ENCODE measurements at regions not wholly inside any gene's neighbourhood (a gene's known extent, or its start where the extent isn't known, plus 50 kb on each side); places are given as distances from the start of the nearest gene placed in this dataset.

DNA sequence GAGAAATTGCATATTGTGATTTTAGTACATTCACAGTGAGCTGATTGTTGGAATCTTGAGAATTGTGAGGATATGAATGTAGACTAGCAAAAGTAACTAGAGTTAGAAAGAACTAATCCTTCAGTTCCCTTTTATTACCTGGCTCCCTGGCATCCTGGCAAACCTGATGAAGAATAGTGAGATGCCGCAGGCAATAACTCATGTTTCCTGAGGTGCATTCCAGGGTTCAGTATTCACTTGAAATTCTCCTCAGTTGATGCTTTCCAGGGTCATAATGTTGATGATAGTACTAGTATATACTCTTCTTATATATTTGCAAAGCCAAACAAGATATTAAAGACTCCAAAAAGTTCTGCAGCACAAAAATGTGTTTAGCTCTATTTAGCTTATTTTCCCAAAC is 432.1 kb upstream of the CELF4 start:
- no peak for DNase-seq

DNA sequence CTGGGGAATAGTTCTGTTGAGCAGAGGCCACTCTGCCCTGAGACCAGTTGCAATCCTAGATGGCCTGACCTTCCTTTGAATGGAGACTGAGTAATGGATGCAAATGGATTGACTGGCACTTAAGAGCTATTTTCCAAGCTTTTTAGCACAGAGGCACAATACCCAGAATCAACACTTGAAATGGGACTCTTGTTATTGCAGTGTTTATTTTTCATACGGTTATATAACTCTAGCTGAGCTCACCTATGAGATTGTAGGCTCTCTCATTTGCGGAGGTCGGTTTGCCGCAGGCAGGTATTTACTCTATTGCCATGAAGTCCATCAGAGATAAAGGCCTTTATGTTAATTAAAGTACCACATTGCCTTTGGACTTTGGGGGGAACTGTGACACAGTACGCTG is 422.3 kb upstream of the CELF4 start:
- DNase-seq, result no peak

DNA sequence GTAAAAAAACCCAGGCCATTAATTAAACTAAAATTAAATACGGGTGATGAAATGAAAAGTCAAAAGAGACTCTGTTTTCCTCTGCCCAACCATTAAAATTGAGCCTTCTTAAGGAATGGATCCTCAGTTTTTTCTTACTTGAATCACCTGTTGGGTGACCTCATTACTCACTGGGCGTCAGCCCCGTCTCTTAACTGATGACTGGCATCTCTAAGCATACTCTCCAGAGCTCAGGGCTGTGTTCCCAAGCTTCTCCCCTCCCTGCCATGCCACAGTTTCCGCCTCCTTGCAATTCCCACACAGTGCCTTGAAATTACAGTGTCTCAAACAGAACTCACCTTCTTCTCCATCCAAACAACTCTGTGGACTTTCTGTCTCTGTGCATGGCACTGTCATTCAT is 421.1 kb upstream of the CELF4 start:
- no peak for DNase-seq

DNA sequence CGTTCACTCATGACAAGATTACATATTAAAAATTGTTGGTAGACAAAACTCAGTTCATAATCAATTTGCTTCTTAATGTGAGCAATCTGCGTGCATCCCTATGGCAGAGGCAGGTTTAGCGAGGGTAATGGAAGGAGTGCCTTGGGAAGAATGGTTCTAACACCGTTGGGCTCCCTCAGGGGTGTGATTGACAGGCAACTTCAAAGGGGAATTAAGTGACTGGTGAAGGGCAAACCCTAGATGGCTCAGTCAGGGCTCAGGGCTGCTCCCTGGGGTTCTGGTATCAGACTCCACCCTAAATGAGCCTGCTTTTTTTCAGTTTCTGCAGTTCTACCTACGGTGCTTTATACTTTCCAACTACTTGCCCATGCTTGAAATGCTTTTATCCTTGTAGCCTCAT is 419.5 kb upstream of the CELF4 start:
- no peak for DNase-seq

DNA sequence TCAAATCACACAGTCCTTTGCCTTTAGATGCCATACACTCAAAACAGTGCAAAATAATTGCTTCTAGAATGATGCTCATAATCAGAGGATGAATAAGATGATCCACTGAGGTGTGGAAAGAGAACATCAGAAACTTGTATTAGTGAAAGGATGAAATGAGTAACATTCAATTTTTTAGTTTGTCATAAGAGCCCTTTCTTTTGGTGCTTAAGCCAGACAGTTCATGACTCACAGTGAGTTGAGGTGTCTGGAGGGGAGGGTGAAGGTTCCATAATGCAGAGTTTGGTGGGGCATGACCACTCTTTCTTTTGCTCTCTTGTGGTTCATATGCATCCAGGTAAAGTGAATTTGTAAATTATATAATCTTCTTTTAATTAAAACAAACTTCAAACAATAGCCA is 415.0 kb upstream of the CELF4 start:
- DNase-seq, result no peak

DNA sequence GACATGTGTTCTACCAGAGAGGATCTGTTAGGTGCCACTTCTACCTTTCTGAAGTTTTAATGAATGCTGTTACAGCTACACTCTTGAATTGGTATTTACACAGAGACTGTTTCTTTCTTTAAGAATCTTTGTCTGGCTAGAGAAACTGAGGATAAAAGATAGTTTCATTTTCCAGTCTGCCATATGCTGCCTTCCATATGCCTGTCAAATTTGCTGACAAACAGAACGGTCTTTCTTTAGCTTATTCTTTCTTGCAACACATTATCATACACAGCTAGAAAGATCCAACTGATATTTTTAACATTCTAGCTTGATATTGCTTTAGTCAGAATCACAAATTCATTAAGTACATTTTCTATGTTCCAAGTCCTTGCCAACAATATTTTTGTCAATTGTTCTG is 409.8 kb upstream of the CELF4 start:
- no peak for DNase-seq

DNA sequence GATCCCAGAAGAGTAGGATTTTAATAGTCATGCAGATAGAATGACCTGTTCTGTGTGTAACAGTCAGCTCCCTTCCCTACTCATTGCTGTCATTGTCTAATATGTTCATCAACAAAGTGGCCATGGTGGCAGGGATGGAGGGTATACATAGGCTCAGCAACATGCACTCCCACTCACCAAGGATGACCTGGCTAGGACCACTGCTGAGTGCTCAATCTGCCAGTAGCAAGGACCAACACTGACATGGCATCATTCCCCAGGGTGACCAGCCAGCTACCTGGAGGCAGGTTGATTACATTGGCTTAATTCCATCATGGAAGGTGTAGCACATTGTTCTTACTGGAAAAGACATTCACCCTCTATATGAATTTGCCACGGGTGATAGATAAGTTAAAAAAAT is 401.7 kb upstream of the CELF4 start:
- DNase-seq, result no peak

DNA sequence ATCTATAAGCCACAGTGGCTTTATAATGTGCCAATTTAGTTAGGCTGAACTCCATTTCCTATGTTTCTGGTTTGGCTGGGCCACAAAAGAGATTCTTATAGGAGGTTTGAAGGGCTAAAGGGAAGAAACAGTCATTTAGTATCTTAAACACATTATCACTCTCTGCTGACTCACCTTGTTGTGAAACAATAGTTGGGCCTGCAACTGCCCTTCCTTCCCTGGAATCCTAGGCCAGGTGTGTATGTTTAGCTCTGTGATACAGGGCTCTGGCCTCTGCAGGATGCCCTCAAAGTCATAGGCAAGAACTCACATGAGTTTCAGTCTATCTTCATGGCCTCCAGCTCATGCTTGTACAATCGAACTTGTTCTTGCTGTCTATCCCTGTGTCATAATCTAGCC is 400.0 kb upstream of the CELF4 start:
- DNase-seq, result no peak

DNA sequence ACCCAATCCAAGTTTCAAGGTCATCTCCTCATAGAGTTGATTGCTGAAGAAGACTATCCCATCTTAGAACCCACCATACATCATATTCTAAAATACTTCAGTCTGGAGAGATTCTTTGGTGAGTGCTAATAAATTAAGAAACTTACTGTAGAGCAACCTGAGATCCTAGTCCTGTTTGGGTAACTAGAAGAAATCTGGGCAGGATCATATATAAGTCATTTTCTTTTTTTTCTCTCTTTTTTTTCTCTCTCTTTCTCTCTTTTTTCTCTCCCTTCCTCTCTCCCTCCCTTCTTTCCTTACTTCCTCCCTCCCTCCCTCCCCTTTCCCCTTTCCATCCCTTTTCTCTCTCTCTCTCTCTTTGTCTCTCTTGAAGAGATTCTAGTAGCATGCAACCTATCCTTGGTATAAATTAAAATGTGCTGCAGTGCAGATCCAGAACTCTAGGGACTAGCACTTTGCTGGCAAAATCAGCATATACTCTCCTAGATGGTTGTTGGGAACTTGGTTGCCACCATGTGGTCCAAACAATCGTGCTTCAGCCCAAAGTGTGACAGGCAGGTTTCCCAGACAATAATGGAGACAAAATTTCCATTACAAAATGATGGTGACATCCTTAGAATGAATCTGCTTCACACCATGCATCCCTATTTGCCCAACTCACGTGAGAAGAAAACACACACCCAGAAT is 399.4 kb upstream of the CELF4 start:
- no peak for DNase-seq

DNA sequence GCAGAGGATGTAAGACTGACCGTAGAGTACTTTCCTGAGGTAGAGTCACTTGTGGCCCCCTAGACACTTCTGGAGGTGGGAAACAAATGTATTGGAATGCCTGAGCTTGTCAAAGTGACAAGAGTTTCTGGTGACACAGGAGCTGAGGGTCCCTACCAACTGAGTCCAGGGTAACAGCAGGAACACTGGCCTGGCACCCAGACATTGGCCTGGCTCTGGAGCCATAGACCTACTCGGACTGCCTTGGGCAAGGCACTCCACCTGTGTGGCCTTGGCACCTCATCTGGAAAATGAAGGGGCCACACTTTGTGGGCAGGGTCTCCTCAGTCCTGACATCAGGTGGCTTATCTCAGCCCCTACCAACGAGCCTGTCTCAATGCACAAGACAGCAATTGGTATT is 398.2 kb upstream of the CELF4 start:
- no peak for DNase-seq

DNA sequence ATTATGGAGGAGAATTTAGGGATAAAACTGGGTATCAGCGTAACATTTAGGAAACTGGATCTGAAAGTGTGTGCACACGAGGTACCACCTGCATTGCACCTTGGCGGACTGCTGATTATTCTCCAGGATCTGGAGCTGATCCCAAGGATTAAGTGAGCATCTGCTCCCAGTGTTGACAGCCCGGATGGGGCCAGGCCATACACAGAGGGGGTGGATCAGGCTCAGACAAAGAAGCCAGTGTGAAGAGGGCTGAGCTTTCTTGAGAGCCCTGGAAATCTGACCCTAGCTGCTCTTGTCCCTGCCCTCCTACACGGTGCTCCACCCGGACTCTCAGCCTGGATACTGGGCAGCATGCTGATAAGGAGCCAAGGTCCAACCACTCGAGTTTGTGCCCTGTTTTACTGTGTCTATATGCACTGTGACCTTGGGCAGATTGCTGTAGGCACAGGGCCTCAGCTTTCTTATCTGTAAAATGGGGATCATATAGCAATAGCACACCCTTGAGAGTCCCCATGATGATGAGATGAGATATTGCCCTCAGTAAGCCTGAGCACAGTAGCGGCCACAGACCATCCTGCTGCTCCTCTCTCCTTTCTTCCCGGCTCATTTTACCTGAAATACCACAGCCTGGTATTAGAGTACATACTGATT is 396.8 kb upstream of the CELF4 start:
- DNase-seq, result no peak

DNA sequence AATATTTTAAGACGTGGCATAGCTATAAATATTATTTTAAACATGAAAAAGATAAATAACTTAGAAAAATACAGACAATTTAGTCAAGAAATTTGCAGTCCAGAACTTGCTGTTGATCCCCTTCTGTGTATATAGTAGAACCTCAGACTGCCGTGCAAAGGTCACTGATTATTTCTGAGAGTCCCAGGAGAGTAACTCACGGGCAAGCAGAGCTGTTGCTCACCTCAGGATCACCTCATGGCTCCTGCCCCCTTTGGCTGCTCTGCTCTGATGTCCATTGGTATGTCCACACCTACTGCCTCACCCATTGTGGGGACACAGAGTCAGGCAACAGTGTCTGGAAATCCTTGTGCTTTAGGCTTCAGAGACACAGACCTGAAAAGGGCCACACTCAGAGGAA is 392.9 kb upstream of the CELF4 start:
- no peak for DNase-seq

DNA sequence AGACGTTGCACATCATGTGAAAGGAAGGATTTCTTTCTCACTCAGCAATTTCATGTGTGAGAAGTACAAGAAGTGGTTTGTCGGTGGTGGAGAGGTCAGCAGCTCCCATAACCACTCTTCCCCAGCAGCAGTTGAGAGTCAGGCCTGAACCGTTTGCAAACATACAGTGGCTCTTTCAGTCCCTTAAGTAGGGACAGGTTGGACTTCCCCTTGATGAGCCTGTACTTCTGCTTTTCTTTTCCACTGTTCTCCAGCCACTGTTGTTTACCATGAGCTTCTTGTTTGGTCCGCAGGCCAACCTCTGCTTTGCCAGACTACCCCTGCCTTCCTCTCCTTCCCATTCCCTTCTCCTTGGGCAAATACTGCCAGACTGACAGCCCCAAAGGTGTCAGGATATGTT is 391.3 kb upstream of the CELF4 start:
- DNase-seq, result no peak

DNA sequence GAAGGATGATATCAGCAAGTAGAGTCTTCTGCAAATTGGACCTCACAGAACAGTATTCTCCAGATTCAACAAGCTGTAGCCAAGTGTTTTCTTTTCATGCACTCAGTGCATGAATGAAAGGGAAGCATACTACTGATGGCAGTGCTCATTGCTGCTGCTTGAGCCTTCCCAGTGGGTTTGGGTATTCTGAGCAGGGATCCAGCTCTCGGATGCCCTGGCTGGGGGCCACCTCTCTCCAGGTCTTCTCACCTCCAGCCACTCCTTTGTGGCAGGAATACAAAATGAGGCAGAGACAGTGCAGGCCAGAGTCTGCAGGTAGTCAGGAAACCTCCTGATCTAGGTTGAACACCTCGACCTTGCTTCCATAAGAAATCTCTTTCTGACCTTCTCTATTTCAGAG is 390.4 kb upstream of the CELF4 start:
- DNase-seq, result no peak

DNA sequence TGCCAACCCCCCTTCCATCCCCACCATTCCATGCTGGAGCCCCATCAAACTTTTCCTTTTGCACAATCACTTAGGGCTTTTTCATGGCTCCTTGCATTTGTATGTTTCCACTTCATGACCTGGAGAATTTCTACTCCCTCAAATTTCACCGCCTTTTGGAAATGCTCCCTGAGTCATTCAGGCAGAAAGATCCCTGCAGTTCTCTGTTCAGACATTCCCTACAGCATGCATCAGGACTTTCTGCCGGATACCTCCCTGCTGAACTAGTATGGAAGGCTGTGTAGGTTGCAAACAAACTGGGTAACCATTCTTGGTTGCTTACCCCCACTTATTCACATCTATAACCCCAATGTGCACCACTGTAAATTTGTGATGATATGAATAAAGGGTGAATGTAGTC is 389.6 kb upstream of the CELF4 start:
- DNase-seq, result no peak

DNA sequence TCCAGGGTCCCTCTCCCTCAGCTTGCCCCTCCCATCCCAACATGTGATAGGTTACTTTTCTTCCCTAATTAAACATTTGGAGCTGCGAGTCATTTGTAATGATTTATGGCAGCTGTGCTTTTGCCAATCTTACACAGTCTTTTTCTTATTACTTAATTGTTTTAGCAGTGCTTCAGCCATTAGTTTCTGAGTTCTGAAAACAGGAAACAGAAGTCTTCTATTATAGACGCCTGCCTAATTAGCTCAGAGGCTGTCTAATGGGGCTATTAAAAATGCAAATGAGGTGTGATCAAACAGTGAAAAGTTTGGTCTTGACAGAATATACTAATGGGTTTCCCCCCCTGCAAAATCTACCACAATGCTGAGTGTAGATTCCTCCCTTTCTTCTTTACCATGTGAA is 388.3 kb upstream of the CELF4 start:
- no peak for DNase-seq

DNA sequence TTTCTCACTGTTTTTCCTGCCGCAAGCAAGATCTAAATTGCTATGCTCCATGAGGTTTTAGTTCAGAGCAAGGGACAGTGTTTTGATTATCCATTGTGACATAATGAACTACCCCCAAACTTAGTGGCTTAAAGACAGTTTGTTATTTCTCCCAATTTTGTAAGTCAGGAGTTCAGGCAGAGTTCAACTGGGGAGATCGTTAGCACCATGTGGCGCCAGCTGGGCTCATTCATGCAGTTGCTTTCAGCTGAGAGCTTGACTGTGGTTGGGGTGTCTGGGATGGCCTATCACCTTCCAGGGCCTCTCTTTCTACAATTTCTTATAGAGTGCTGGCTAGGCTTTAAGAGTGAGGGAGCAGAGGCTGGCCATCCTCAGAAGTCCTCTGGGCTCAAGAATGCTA is 382.9 kb upstream of the CELF4 start:
- DNase-seq, result no peak

DNA sequence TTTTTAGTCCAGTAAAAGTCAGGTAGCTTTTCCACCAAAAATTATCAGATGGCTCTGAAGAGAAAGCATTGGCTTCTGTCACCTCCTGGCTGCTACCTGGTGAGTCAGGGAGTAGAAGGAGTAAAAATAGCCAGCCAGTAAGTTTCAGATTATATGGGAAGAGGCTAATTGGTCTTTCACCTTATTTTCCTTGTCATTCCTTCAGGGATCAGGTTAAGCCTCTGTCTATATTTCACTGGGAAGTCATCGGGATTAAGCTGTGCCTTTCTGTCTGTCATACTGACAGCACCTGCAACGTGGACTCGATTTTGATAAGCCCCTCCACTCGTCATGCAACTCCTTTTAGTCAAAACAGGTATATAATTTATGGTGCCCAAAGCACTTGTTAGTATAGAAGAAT is 380.7 kb upstream of the CELF4 start:
- no peak for DNase-seq

DNA sequence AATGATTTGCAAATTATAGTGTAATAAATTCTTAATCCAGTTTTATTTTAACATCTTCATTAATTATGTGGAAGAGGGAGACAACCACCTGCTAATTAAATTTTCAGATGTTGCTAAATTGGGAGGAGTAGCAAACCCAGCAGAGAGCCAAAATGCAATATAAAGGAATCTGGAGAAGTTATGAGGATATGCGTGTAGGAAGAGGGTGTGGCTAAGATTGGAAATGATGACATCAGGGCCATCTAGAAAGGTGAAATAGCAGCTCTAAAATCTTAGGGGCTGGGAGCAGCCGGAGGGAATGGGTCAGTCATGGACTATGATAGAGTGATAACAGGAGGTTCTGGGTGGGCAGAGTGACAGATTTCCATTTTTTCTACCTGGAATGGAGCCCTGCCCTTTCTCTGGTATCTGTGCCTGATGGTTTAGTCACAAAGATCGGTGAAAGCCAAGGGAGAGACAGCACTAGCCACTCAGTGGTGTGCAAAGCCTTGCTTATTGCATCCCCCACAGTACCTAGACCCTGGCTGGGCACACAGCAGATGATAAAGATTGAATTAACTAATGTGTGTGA is 379.2 kb upstream of the CELF4 start:
- DNase-seq, result no peak

DNA sequence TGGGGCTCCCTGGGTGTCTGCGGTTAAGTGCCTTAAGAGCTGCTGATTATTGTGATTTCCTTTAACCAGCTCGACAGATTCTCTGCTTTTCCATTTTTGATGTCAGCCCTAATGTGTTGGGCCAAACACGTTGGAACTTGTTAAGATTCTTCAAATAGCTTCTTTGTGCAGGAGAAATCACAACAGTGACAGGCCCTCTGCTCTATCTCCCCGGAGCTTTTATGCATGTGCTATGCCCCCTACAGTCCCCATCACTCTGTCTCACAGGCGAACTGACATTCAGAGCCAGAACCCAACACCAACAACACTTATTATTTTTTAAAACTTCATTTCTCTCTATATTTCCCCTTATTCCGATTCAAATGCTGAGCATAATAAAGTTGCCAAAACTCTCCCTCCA is 371.7 kb upstream of the CELF4 start:
- no peak for DNase-seq

DNA sequence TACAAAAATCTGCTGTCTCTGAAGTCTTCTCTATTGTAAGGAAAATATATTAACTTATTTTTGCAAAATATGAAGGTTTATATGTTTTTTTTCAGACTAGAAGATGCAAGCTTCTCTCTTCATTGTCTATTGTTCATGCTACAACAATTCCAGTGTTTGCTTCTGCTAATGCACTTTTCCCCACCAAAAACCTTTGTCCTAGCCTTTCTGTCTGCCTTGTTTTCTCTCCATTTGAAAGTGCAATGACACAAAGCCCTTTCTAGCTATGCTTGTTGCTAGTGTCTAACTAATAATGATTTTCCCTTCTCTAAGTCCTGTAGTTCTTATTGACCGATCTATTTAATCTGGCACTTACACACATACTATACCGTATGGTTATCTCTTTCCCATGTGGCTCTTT is 369.5 kb upstream of the CELF4 start:
- no peak for DNase-seq

DNA sequence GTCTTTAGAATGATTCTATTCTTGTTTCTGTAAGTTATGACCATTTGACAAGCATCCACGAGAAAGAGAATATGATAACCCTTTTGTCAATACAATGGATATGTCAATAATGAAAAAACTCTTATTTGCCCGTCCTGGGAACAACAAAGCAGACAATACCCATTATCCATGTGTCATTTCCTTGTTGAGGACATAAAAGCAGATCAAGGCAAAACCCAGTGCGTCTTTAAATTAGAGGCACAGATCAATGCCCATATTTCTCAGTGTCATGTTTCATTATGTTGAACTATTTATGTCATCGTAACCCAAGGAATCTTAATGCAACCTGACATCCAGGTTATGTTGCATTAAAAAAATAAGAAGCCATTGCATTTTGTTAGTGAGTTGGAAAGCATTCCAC is 365.0 kb upstream of the CELF4 start:
- no peak for DNase-seq

DNA sequence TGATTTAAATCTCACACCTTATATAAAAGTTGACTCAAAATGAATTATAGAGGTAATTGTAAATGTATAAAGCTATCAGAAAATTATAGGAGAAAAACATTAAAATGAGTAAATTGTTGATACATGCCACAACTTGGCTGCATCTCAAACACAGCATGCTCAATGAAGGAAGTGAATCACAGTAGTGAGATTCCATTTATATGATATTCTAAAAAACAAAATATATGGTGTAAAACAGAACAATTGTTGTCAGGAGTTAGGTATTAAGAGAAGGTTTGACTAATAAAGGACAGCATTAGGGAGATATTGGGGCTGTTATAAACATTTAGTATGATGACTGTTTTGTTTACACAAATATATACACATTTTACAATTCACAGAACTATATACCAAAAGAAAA is 356.6 kb upstream of the CELF4 start:
- DNase-seq, result no peak

DNA sequence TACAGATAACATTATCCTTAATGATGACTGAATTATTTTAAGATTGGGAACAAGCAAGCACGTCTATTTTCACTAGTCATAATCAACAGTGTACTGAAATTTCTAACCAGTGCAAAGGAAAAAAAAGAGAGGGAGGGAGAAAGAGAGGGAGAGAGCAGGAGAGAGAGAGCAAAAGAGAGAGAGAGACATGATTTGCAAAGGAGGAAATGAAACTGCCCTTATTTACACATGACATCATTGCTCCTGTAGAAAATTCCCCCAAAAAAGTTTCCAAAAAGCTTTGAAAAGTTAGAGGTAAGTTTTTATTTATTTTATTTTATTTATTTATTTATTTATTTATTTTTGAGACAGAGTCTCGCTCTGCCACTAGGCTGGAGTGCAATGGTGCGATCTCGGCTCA is 355.3 kb upstream of the CELF4 start:
- no peak for DNase-seq

DNA sequence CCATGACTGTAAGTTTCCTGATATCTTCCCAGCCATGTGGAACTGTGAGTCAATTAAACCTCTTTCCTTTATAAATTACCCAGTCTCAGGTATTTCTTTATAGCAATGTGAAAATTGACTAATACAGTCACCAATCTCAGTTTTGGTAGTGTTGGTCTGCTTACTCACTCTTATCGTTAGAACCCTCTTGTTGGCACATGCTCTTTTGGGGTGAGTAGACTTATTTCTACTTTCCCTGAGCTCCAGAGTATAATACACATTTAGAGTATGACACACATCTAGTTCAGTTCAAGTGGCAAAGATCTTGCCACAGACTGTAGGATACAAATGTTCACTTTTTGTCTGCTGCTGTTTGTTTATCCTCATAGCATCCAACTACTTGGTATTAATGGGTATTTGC is 347.5 kb upstream of the CELF4 start:
- no peak for DNase-seq
